NCI-H1092 (cell line): ENCODE measurements at regions not wholly inside any gene's neighbourhood (a gene's known extent, or its start where the extent isn't known, plus 50 kb on each side); places are given as distances from the start of the nearest gene placed in this dataset.
"Not testable (repeated sequence)": the region's sequence is repeated elsewhere in the genome, so short reads cannot be mapped to it uniquely, and the experiment has no call there.

Experiments
- DNase-seq: peaks from one replicate; lab custom pipeline; 2025; lab: John Stamatoyannopoulos, UW

GRCh38 chrX:149420566-149420965, 84.5 kb downstream of the IDS start:
- not testable (repeated sequence) for DNase-seq

- DNase-seq: no peak
Measured at GRCh38 chrX:149398027-149398426, 107.1 kb downstream of the IDS start.

GRCh38 chrX:149392921-149393320, 112.2 kb downstream of the IDS start:
- peak; percentile 2 for DNase-seq

DNA sequence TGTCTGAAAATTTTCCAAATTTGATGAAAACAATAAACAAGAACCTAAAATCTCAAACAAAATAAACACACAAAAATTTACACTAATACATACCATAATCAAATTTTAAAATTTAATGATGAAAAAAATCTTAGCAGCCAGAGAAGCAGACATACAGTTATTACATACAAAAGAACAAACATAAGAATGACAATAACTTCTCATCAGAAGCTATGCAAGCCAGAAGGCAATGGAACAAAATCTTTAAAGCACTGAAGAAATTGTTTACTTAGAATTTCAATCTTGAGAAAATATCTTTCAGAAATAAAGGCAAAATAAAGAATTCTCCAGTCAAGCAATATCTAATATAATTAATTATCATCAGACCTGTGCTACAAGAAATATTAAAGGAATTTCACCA, 121.3 kb downstream of the IDS start:
- DNase-seq: no peak

GRCh38 chrX:149374751-149375150, 130.4 kb downstream of the IDS start:
- DNase-seq: no peak

- DNase-seq: no peak
Measured at GRCh38 chrX:149372866-149373265, 132.2 kb downstream of the IDS start.

- DNase-seq: no peak
Measured at GRCh38 chrX:149371986-149372385, 133.1 kb downstream of the IDS start.

GRCh38 chrX:149370097-149370496, 135.0 kb downstream of the IDS start:
- DNase-seq: no peak

DNA sequence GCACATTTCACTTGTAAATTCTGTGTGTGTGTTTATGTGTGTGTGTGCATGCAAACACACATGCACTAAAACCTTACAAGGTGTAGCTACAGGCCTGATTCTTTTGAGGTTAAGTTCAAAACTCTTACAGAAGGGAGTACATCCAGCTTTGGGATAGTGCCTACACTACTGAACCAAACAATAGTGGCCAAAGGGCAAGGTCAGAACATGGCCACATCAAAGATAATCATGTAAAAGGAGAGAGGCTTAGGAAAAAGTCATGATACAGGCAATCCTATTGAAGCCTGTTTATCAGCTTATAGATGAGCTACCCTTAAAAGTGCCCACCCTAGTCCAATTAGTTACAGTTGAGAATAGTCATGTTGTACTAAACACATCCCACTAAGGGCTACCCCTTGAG, 139.6 kb downstream of the IDS start:
- DNase-seq: no peak

DNA sequence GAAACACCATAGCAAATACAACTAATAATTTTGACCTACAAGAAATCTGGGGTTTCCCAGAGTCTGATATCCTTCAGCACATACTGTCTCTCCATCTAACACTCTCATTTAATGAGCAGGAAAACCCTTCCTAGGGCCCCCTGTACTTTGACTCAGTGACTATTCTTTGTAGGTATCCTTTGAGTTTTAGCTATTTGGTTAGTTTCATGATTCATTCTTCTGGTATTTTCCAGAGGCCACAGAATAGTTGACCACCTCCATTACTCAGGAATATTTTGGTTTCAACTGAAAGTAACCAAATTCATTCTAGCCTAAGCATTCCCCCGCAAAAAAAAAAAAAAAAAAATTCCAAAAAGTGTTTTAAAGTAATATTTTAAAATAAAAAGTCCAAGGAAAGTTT, 140.0 kb downstream of the IDS start:
- no peak for DNase-seq

DNA sequence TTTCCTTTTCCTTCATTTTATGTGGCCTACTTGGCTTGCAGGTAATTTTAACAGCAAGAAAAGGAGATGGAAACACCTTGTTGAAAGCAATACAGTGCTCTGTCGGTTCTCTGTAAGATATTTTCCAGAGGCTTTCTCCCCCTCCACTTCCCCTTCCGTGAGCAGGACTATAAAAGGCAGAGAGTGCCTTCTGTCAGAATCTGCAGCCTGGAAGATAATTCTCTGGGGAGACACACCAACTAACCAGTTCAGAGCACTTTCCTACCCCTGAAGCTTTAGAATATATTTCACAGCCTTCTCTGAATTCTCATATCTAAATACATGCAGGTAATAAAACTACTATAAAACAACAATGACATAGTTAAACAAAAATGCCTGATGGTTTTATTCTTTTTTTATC, 141.1 kb downstream of the IDS start:
- DNase-seq: no peak

DNA sequence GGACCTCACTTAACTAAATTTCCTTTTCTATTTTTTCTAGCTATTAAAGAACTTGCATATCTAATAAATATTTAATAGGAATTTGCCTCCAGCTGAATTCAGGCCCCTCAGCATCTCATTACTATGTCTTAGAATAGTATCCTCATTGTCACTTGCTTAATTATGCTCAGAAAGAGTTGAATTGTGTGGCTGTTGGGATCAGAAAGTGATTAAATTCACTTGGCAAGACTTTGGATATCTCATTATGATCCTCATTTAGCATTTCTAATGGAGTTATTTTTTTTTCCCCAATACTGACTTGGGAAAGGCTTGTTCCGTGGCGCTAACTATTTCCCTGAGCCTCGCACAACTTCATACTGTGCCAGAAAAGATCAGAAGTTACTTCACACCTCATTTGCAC, 158.8 kb downstream of the IDS start:
- DNase-seq: no peak

GRCh38 chrX:149322316-149322715, 182.8 kb downstream of the IDS start:
- DNase-seq: no peak

DNA sequence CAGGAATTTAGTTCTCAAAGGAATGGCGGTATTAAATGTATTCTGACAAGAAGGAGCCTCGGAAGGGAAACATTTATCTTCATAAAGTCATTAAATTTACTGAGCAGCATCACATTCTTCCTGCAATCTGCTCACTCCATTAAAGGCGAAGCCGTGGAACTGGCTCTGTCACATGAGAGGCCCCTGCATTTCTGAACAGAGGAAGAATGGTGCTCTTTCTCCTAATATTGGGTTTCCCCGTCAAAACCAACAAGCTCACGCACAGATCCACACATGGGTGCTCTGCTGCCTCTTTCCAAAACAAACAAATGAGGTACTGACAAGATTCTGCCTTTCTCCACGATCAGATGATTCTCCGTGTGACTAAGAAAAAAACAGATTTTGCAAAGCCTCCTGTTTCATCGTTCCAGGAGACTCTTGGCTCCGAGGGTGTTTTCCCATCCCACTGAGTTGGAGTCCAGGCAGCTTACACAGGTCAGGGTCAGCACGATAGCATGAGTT, 191.2 kb downstream of the IDS start:
- no peak for DNase-seq

DNA sequence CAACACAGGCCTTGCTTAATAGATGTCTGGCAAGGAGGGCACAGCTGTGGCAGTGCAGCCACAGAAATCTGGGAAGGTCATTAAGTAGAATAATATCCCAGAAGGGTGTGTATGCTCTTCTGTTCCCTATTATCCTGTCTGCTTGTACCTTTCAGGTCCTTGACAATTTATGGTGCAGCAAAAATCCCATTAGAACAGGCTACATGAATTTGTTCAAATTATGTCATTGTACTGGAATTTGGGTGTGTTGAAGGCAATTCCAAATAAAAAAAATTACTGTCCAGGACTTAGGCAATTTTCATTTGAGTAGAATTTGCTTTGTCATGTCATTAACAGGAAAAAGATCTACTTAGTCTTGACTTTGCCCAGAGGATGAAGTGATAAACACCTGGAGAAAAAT, 192.1 kb downstream of the IDS start:
- DNase-seq: no peak

GRCh38 chrX:149312097-149312496, 193.0 kb downstream of the IDS start:
- no peak for DNase-seq

- DNase-seq: no peak
Measured at GRCh38 chrX:149302705-149303104, 202.4 kb downstream of the IDS start.

GRCh38 chrX:149298111-149298510, 207.0 kb downstream of the IDS start:
- DNase-seq: no peak

- DNase-seq: no peak
Measured at GRCh38 chrX:149296092-149296491, 209.0 kb downstream of the IDS start.

DNA sequence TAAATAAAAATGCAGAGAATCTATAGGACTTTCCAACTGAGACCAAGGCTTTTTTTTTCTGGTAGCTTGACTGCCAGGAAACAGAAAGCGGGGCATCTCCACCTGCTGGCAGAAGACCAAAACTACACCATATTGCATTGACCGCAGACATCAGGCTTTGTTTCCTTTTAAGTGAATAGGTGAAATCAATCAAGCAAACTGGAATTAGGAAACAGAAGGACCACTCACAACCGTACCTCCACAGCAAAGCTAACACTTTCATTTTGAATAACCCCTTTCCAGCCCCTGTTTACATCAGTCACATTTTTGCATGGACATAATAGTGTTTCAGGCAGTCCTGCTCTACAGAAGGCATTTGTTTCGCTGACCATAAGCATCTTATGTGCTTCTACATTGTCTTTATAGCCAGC, 218.2 kb downstream of the IDS start:
- peak; percentile 0 for DNase-seq

- DNase-seq: no peak
Measured at GRCh38 chrX:149284616-149285015, 220.5 kb downstream of the IDS start.

- DNase-seq: no peak
Measured at GRCh38 chrX:149283853-149284252, 221.3 kb downstream of the IDS start.

GRCh38 chrX:149282909-149283308, 222.2 kb downstream of the IDS start:
- DNase-seq: no peak

GRCh38 chrX:149280011-149280410, 225.1 kb downstream of the IDS start:
- no peak for DNase-seq

GRCh38 chrX:149275836-149276235, 229.3 kb downstream of the IDS start:
- DNase-seq: no peak
